EL (cell line): ENCODE measurements at regions not wholly inside any gene's neighbourhood (a gene's known extent, or its start where the extent isn't known, plus 50 kb on each side); places are given as distances from the start of the nearest gene placed in this dataset.

Experiments used
- DNase-seq: peaks from one replicate; pipeline ENCODE4 v3.0.0-alpha.2; 2016

DNA sequence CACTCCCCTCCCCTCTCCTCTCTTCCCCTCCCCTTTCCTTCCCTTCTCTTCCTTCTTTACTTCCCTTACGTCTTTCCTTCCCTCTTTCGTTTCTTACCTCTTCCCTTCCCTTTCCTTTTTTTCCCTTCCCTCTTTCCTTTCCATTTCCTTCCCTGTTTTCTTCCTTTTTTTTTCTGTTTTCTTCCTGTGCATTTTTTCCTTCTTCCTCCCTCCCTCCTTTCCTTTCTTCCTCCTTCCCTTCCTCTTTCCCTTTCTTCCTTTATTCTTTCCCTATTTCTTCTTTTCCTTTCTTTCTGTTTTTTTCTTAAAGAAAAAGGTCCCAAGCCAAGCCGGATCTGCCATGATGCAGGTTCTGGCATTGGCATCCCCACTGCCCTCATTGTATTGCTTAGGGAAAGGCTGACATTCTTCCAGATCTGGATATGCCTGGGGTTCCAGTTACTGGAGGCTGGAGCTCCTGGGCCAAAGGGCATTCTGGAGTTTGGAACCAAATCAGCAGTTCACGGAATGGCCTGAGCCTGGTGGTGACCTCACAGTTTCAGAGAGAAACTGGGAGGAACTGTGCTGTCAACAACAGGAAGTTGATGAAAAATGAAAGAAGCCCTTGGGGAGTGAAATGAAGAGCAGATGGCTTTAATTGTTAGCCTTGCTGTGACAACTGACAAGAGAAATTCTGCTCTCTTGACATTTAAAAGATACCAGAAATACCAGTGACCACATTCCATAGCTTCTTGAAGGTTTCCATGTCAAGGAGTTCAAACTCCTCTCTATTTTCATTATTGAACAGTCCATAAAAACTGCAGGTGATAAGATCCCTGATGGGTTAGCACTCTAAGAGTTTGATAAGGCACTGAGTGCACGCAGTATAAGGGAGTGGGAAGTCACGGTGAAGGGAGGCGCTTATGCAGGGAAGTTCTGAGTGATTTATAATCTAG lies 622.1 kb downstream of the SPRY1 start:
- DNase-seq = peak; percentile 83

DNA sequence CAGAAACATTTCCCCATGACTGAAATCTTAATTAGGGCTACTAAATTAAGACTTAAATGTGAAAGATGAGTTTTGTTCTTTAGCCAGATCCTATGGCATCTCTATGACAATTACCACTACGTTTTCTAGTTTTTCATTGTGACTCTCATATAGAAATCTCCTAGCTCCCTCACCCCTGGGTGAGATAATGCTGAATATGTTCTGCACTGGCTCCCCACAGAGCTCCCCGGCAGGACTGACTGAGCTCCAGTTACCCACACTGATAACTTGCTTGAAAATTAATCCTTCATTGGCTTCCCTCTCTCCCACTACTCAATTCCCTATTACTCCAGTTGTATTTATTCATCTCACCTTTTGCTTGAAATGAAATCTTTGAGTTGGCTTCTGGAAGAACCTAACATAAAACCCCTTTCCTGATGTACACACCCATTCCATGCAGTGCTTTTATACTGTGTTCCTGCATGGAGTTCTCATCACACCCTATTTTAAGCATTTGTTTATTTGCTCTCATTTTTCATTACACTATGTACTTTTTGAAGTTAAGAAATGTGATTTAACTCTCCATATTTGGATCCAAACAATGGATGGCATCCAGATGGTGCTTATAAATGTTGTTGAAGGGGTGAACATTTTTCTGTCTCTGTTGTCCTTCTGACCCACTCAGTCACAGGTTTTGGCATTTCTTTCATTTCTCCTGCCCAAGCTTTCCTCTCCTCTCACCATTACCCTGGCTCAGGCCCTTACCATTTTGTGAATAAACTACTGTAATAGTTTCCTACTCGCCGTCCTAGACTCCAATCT lies 623.4 kb downstream of the SPRY1 start:
- no peak for DNase-seq

DNA sequence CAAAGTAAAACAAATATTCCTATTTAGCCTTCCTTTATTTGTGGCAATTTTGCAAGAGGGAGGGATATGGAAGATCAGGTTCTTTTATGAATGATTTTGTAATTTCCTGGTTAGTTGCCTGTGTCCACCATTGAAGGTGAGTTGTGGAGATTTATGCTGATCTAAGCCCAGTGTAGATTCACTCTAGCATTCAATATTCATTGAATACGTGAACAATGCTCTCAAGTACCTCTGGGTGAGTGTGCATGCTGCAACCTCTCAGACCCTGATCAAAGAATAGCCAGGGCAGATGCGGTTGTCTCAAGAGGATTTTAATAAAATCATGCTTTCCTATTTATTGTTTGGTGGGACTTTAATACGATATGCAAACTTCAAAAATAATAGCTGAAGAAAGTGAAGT lies 628.4 kb downstream of the SPRY1 start:
- DNase-seq = no peak

DNA sequence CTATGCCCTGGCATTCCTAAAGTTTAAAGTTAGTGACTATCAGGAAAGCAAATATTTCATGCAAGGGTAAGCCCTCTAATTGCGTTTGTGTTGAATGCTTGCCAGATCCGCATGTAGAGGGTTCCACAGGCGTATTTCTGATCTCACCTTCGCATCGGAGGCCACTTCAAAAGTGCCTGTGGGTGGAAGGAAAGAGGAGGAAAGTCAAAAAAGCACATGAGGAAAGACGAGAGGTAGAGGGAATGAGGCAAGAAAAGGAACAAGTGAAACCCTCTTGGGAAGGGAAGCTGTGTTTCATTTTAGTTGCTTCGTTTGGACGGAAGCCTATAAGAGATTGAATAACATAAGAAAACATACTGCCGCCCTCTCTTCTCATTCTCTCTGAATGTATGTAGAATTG lies 628.8 kb downstream of the SPRY1 start:
- DNase-seq = no peak

DNA sequence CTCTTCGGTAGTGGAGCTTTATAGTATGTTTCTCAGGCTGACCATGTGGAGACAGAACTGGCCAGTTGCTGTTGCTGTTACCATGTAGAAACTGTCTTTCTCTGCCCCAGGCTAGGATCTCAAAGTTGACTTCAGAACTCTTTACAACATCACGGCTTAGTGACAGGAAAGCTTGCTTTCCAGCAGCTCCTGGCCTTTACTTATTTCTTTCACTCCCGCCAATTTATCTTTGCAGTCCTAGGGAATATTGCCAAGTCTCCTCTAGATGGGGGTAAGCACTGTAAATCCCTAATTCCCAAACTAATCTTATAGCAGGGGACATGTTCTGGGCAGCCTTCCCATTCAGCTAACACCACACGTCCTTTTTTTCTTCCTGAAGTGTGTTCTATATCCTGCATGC lies 631.6 kb downstream of the SPRY1 start:
- no peak for DNase-seq

DNA sequence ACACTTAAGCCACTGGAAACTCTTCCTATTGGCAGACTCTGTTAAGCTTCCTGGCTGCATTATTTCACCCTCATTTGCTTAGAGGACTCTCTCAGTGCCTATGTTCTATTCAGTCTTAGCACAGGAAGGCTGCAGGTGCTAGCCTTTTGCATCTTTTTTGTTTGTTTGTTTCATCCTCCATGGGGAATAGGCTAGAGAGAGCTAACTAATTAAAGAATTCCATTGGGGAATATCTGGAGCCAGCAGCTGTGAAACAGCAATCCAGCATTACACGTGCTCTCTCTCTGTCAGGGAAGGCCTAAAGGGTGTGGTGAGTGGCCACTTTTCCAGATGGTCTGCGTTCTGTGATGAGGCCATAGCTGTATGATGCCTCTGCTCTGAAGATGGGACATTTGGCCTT lies 633.6 kb downstream of the SPRY1 start:
- DNase-seq = no peak

DNA sequence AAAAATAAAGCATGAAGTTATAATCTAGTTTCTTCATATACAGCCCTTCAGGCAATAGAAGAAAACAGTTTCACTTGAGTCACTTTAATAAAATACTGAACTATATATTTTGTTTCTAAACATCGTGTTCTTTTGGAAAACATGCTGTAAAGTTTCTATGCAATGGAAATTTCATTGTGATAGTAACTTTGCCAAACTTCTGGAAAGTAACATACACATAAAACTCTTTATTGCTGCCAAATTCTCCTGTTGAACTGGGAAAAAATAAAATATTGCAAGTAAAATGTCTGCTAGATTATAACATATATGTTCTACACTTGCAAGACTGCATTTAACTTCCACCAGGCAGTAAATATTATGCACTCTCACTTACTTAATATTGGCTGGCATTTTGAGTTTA lies 635.4 kb downstream of the SPRY1 start:
- DNase-seq = no peak

DNA sequence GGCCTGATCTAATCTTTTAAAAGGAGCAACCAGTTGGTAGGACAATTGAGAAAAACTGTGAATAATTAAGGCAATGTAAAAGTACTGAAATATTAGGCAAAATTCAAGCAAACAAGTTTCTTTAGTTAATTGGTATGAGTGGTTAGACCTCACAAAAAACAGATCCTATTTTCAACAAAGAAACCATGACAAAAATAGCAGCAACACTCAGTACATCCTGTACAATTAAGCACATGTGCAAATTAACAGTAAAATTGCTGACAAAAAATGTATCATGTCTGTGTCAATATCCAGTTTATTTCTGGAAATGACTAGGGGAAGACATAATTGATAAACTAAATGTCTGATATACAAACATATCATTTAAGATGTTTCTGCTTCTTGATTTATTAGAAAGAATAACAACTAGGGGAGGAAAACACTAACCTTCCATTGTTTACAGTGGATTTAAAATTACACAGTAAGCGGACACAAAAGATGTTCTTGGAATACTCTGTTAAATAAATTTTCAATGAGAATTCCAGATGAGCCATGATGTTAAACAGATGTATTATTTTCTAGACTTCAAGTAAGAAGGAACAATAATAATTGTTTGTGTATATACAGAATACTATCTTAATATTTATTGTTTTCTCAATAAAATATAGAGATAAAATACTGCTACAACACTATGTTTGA lies 638.9 kb downstream of the SPRY1 start:
- no peak for DNase-seq

DNA sequence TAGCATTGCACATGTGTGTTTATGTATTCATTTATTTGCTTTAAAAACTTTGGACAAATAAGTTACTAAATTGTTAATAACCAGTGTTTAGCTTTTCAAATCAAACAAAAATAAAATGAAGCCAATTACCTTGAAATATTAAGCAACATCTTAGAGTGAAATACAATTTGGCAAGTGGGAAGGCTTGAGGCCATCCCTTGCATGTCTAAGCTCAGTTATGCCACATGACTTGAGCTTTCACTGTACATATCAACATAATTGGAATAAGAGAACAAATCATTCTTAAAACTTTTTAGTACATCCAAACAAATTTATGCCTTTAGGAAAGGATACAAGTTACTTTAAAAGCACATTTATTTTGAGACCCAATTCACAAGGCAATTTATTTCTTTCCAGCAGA lies 640.6 kb downstream of the SPRY1 start:
- DNase-seq = no peak

DNA sequence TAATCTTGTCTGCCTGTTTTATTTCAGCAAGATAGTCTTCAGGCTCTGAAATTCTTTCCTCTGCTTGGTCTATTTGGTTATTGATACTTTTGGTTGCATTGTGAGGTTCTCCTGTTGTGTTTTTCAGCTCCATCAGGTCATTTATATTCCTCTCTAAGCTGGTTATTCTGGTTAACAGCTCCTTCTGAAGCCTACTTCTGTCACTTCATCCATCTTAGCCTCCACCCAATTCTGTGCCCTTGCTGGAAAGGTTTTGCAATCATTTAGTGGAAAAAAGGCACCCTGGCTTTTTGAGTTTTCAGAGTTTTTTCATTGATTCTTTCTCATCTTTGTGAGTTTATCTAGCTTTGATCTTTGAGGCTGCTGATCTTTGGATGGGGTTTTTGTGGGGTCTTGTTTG lies 647.7 kb downstream of the SPRY1 start:
- DNase-seq = no peak

DNA sequence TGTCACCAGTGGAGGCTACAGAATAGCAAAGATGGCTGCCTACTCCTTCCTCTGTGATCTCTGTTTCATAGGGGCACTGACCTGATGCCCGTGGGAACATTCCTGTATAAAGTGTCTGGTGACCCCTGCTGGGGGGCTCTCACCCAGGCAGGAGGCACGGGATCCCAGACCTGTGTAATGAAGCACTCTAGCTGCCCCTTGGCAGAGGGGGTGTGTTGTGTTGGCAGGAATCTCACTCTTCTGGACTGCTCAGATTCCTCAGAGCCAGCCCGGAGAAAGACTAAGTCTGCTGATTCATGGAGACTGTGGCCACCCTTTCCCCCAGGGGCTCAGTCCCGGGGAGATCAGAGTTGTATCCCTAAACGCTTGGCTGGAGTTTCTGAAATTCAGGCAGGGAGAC lies 648.3 kb downstream of the SPRY1 start:
- no peak for DNase-seq

DNA sequence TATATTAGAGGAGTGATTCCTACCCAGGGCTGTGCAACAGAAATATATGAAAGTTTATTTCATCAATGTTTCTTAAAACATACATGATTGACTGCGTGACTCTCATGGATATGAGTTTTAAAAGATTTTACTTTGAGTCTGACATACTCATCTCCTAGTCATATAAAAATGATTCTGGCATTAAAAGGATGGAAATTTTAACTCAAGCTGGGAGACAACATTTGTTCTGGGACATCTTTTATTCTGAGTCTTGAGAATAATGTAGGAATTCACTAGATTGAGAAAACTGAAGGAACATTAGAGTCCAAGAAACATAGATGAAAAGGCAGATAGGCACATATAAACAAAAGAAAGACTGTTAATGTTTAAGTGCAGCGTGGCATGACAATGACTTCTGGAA lies 649.6 kb downstream of the SPRY1 start:
- no peak for DNase-seq

DNA sequence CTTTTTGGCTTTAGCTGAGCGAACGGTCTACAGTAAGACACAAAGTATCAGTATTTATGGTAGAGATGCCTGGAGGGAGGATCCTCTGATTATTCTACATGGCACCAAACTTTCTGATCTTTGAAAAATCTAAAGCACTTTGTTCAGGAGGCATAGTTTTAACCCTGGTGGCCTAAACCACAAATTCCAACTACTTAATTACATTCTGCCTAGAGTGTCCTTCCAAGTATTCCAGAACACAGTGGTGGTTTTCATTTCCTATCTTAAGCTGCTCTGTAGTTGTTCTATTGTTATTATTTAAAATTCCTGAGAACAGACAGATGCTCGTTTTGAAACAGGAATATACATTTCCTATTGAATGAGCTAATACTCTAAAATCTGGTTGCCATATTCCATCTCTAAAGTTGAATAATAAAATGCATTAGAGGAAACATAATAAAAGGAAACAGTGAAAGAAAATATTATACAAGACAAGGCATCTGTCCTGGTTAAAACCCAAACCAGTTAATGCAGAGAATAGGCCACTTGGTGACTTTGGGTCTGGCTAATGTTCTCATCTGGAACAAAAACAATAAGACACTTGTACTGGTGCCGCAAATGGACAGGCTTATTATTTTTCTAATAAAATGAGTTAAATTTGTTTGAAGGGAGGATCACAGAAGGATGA lies 657.4 kb downstream of the SPRY1 start:
- peak; percentile 11 for DNase-seq

DNA sequence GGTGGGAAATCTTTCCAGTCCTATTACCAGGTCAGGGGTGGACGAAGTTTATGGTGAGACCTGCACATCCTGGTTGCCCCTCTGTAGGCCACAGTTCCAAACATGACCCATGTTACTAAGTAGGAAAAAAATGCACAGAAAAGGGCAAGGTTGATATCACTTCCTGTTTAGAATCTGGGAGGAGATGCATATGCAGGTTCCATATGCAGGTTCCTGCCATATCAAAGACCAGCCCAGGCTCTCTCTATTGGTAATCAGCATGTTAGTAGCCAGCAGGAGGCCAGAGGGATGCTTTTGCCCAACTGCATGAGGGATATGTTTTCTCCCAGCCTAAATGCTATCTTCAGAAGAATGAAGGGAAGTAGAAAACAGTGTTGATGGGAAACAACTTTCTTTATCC lies 657.2 kb downstream of the ANKRD50 start:
- DNase-seq = no peak

DNA sequence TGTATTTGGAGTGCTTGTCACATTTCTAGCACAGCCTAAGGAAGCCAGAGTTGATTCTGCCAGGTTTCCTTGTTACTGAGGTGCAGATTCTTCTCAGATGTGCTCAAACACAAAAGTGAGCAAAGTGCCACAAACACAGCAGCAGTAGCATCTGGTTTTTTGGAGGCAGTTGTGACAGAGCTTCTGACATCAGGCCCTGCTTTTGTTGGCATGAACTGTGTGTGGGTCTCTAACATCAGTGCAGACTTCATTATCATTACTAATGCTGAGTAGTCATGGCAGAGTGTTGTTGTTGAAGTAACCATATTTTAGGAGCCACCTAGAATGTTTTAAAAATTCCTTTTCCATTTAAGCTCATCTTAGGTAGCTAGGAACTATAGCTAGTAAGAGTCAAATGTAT lies 656.6 kb downstream of the ANKRD50 start:
- DNase-seq = no peak

DNA sequence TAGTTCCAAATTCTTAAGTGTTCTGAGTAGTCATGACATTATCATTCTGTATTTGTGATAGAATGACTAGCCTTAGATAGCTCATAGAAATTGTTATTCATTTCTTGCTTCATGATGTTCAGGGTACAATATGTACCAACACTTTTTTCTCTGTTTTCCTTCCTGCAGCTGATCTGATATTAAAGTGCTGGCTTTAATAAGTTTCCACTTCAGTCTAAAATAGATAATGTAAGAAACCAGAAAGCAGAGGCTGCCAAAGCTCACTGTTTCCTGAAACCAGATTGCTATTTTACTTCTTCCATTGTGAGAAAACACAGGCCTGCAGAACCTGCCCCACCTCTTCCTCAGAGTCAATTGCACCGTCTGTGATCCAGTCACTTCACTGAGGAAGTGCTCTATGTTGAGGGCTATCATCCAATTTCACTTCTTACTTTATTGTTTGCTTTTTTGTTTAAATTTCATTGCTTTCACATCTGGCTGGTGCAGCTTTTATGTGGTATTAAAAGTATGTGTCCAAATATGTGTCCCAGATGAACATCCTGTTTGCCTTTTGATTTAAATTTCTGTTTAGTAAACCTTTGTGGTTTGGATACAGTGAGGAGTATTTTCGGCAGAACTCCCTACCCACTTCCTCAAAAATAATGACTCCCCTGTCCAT lies 652.1 kb downstream of the ANKRD50 start:
- peak; percentile 44 for DNase-seq

DNA sequence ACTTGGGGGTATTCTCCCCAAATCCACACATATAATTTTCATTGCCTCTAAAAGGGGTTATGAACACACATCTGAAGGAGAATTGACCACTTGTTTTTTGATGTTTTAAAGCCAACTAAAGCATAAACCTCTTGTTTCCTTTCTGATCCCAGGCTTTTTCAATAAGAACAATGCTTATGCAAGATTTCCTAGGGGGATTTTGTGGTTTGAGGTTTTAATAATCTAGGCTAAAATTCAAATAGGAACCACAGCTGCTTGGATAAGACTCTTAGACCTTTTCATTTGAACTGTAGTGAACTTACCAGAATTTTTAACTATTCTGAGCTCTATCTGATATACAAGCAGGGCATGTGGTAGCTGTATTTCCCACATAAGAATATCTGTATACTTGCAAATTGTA lies 651.1 kb downstream of the ANKRD50 start:
- DNase-seq = peak; percentile 36

DNA sequence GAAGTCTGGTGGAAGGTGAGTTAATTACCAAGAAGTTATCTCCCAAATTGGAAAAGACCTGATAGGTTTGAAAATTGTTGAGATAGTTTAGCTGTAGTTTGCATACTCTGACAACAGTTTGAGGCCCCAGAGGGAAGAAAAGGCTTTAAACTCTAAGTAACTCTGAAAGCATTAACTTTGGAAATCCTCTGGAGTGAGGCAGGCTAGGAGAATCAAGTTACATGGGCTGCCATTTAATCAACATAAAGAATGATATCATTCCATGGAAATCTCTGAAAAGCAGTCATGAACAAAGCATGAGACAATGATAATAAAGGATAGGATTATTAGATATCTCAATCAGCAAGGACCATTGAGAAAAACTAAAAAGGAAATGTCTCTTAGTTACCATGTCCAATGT lies 647.1 kb downstream of the ANKRD50 start:
- DNase-seq = no peak

DNA sequence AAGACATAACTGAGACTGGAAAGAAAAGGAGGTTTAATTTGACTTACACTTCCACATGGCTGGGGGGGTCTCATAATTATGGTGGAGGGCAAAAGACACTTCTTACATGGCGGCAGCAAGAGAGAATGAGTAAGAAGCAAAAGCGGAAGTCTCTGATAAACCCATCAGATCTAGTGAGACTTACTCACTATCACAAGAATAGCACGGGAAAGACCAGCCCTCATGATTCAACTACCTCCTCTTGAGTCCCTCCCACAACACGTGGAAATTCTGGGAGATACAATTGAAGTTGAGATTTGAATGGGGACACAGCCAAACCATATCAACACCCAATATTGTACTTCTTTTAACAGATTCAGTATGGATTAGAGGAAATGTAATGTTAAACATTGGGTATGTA lies 646.6 kb downstream of the ANKRD50 start:
- DNase-seq = no peak

DNA sequence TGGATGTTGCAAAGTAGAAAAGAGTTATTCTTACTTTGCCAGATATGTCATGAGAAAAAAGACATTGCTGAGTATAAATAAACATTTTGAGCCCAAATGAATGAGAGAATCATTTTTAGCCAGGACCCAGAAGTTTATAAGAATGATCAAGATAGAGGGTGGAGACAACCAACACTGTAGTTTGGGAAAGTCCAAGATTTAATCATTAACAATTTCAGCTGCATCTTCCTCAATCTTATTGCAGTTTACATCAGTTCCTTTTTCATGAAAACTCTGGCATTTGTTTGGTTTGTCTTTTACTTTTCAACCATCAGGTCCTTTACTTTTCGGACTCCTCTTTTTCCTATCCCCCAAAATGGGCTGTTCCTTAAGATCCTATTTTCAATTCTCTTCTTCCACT lies 645.9 kb downstream of the ANKRD50 start:
- DNase-seq = no peak

DNA sequence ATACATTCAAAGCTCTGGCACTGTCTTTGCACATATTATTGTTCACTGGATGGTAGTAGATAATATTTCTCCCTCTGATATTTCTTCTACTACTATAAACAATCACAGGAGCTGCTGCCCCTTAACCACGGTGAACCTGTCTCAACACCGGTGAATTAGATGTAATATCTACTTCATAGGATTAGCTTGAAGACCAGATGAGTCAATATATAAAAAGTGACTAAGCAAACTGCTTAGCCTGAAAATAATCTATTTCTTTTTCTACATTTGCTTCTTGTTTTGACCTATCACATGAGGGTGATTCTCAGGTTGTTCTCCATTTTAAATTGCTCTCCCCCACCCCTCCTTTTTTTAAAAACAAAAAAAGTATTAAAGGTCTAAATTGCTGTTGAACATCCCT lies 645.5 kb downstream of the ANKRD50 start:
- DNase-seq = no peak

DNA sequence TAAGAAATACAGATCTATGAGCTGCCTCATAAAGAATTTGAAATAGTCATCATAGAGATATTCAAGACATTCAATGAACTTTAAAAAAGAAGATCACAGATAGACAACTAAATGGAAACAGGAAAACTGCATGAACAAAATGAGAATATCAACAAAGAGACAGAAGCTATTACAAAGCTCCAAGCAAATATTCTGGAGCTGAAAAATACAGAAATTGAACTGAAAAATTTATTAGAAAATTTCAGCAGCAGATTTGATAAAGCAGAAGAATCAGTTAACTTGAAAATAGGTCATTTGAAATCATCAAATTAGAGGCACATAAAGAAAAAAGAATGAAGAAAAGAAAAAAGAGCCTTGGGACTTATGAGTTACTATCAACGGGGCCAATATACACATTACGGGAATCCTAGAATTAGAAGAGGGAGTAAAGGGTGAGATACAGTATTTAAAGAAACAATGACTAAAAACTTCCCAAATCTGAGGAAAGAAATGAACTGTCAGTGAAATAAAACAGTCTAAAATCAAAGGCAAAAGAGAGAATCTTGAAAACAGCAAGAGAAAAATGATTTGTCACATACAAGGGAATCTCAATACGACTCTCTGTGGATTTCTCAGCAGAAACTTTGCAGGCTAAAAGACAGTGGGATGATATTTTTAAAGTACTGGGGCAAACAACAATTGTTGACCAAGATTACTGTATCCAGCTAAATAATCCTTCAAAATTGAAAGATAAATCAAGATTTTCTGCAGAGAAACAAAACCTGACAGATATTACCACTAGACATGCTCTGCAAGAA lies 641.6 kb downstream of the ANKRD50 start:
- DNase-seq = peak; percentile 9
